WTC11 (cell line): ENCODE measurements at regions not wholly inside any gene's neighbourhood (a gene's known extent, or its start where the extent isn't known, plus 50 kb on each side); places are given as distances from the start of the nearest gene placed in this dataset.
A peak's percentile ranks its signal among the peaks of the same experiment; 100 is the strongest.

Experiments used
- ATAC-seq: fragments of 200-7000 bp; cut with Tn5 transposase; 2 replicates; pipeline ENCODE4 v1.10.0; 2021; ENCODE audit warnings: mild to moderate bottlenecking, moderate library complexity
- CTCF ChIA-PET: fragments of 300-600 bp; sonication (Branson Sonifier 250); formaldehyde crosslinking; loops from one replicate; lab custom pipeline; 2021; ENCODE audit warnings: antibody characterized with exemption; lab: Charles Lee
- POLR2A ChIA-PET: fragments of 350-600 bp; sonication (Branson Sonifier 250); formaldehyde crosslinking; loops from one replicate; lab custom pipeline; 2021; ENCODE audit warnings: antibody characterized with exemption; lab: Charles Lee
- DNase-seq: peaks from one replicate; pipeline ENCODE4 v3.0.0; 2021; ENCODE audit warnings: low spot score
- H3K27ac Mint-ChIP-seq: 2 replicates; pipeline ENCODE4 v1.8.0; 2021; ENCODE audit warnings: mixed read lengths
- H3K27me3 Mint-ChIP-seq: 2 replicates; pipeline ENCODE4 v1.8.0; 2021; ENCODE audit warnings: low read depth, mild to moderate bottlenecking, moderate library complexity, mixed read lengths
- H3K36me3 Mint-ChIP-seq: 2 replicates; pipeline ENCODE4 v1.8.0; 2021; ENCODE audit warnings: mixed read lengths
- H3K4me1 Mint-ChIP-seq: 2 replicates; pipeline ENCODE4 v1.8.0; 2022; ENCODE audit warnings: mixed read lengths
- H3K4me3 Mint-ChIP-seq: 2 replicates; pipeline ENCODE4 v1.8.0; 2021; ENCODE audit warnings: mild to moderate bottlenecking, moderate library complexity, mixed read lengths
- H3K9me3 Mint-ChIP-seq: 2 replicates; pipeline ENCODE4 v1.8.0; 2021; ENCODE audit warnings: mixed read lengths
- CBFB ChIP-seq: sonication (generic); formaldehyde crosslinking; IDR thresholded peaks from 2 replicates; pipeline ENCODE4 v1.8.1; 2022; ENCODE audit warnings: mild to moderate bottlenecking, low read depth, missing genetic modification reagents
- ELF4 ChIP-seq: sonication (generic); formaldehyde crosslinking; IDR thresholded peaks from 2 replicates; pipeline ENCODE4 v1.8.1; 2022; ENCODE audit warnings: low read depth, mild to moderate bottlenecking, moderate library complexity, missing genetic modification reagents
- ETV6 ChIP-seq: sonication (generic); formaldehyde crosslinking; IDR thresholded peaks from 2 replicates; pipeline ENCODE4 v1.8.1; 2022; ENCODE audit warnings: mild to moderate bottlenecking, missing genetic modification reagents
- FOXJ3 ChIP-seq: sonication (generic); formaldehyde crosslinking; IDR thresholded peaks from 2 replicates; pipeline ENCODE4 v1.9.0; 2021; ENCODE audit warnings: missing genetic modification reagents, mild to moderate bottlenecking, borderline replicate concordance
- NR3C1 ChIP-seq: sonication (generic); formaldehyde crosslinking; conservative IDR thresholded peaks from 2 replicates; pipeline ENCODE4 v1.8.1; 2023; ENCODE audit warnings: low read depth, mild to moderate bottlenecking, missing genetic modification reagents
- RORB ChIP-seq: fragments of 250-450 bp; sonication (Bioruptor Pico); IDR thresholded peaks from 2 replicates; pipeline ENCODE4 v1.9.0; 2021; ENCODE audit warnings: mild to moderate bottlenecking
- SOX15 ChIP-seq: fragments of 250-450 bp; sonication (Bioruptor Pico); IDR thresholded peaks from 2 replicates; pipeline ENCODE4 v1.9.0; 2021; ENCODE audit warnings: mild to moderate bottlenecking
- TEAD1 ChIP-seq: sonication (generic); formaldehyde crosslinking; IDR thresholded peaks from 2 replicates; pipeline ENCODE4 v1.8.0; 2022; ENCODE audit warnings: mild to moderate bottlenecking, missing genetic modification reagents
- ZNF671 ChIP-seq: fragments of 250-450 bp; sonication (Bioruptor Pico); IDR thresholded peaks from 2 replicates; pipeline ENCODE4 v1.8.0; 2021; ENCODE audit warnings: mild to moderate bottlenecking
- TF ChIP-seq, protein P1 (sequence below): fragments of 250-450 bp; sonication (Bioruptor Pico); IDR thresholded peaks from 2 replicates; pipeline ENCODE4 v1.9.0; 2021; ENCODE audit warnings: mild to moderate bottlenecking, borderline replicate concordance
- TF ChIP-seq, protein P2 (sequence below): sonication (generic); formaldehyde crosslinking; IDR thresholded peaks from 2 replicates; pipeline ENCODE4 v1.8.1; 2022; ENCODE audit warnings: missing genetic modification reagents, borderline replicate concordance
- TF ChIP-seq, protein P3 (sequence below): sonication (generic); formaldehyde crosslinking; IDR thresholded peaks from 2 replicates; pipeline ENCODE4 v1.8.0; 2022; ENCODE audit warnings: mild to moderate bottlenecking, missing genetic modification reagents
- TF ChIP-seq, protein P4 (sequence below): sonication (generic); formaldehyde crosslinking; IDR thresholded peaks from 2 replicates; pipeline ENCODE4 v1.8.1; 2023; ENCODE audit warnings: mild to moderate bottlenecking, moderate library complexity, missing genetic modification reagents
- TF ChIP-seq, protein P5 (sequence below): fragments of 250-450 bp; sonication (Bioruptor Pico); IDR thresholded peaks from 2 replicates; pipeline ENCODE4 v1.8.0; 2021; ENCODE audit warnings: mild to moderate bottlenecking
- TF ChIP-seq, protein P6 (sequence below): sonication (generic); formaldehyde crosslinking; conservative IDR thresholded peaks from 2 replicates; pipeline ENCODE4 v1.8.1; 2022; ENCODE audit warnings: mild to moderate bottlenecking, missing genetic modification reagents

DNA sequence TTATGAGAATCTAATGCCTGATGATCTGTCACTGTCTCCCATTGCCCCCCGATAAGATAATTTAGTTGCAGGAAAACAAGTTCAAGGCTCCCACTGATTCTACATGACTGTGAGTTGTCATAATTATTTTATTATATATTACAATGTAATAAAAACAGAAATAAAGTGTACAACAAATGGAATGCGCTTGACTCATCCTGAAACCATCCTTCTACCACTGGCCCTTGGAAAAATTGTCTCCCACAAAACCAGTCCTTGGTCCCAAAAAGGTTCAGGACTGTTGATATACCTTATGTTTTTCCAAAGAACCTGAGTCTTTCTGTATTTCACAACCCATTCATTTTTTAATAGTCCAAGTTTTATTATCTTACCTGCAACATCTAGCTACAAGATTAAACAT, 403.5 kb downstream of the TAF11L14 start:
- ChIA-PET POLR2A (interaction anchor here (0.6 kb wide), 1 partner anchor 600 kb away, joined by 4 read pairs; no protein-coding TSS in a partner anchor), CTCF (no interaction called here)
- Mint-ChIP-seq H3K36me3 (no peaks in the 10 kb centered on the region; the same call in none of the 2 replicates), H3K4me3 (no peak overlapping the region), H3K27ac (no peak overlapping the region), H3K4me1 (no peaks in the 10 kb centered on the region), H3K9me3 (peaks cover 10% of the 10 kb centered on the region; the same call in 1 of the 2 replicates), H3K27me3 (no peaks in the 10 kb centered on the region; the same call in 1 of the 2 replicates)
- no peak for DNase-seq
- TF ChIP-seq, protein P1, sequence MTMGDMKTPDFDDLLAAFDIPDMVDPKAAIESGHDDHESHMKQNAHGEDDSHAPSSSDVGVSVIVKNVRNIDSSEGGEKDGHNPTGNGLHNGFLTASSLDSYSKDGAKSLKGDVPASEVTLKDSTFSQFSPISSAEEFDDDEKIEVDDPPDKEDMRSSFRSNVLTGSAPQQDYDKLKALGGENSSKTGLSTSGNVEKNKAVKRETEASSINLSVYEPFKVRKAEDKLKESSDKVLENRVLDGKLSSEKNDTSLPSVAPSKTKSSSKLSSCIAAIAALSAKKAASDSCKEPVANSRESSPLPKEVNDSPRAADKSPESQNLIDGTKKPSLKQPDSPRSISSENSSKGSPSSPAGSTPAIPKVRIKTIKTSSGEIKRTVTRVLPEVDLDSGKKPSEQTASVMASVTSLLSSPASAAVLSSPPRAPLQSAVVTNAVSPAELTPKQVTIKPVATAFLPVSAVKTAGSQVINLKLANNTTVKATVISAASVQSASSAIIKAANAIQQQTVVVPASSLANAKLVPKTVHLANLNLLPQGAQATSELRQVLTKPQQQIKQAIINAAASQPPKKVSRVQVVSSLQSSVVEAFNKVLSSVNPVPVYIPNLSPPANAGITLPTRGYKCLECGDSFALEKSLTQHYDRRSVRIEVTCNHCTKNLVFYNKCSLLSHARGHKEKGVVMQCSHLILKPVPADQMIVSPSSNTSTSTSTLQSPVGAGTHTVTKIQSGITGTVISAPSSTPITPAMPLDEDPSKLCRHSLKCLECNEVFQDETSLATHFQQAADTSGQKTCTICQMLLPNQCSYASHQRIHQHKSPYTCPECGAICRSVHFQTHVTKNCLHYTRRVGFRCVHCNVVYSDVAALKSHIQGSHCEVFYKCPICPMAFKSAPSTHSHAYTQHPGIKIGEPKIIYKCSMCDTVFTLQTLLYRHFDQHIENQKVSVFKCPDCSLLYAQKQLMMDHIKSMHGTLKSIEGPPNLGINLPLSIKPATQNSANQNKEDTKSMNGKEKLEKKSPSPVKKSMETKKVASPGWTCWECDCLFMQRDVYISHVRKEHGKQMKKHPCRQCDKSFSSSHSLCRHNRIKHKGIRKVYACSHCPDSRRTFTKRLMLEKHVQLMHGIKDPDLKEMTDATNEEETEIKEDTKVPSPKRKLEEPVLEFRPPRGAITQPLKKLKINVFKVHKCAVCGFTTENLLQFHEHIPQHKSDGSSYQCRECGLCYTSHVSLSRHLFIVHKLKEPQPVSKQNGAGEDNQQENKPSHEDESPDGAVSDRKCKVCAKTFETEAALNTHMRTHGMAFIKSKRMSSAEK (CRISPR knock-in tag): no peak
- TF ChIP-seq TEAD1 (CRISPR knock-in tag) (no peak), ZNF671 (CRISPR knock-in tag) (no peak), ETV6 (CRISPR knock-in tag) (no peak), FOXJ3 (CRISPR knock-in tag) (no peak), RORB (CRISPR knock-in tag) (no peak), SOX15 (no peak)
- TF ChIP-seq, protein P2, sequence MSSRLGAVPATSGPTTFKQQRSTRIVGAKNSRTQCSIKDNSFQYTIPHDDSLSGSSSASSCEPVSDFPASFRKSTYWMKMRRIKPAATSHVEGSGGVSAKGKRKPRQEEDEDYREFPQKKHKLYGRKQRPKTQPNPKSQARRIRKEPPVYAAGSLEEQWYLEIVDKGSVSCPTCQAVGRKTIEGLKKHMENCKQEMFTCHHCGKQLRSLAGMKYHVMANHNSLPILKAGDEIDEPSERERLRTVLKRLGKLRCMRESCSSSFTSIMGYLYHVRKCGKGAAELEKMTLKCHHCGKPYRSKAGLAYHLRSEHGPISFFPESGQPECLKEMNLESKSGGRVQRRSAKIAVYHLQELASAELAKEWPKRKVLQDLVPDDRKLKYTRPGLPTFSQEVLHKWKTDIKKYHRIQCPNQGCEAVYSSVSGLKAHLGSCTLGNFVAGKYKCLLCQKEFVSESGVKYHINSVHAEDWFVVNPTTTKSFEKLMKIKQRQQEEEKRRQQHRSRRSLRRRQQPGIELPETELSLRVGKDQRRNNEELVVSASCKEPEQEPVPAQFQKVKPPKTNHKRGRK (CRISPR knock-in tag): no peak
- TF ChIP-seq, protein P3, sequence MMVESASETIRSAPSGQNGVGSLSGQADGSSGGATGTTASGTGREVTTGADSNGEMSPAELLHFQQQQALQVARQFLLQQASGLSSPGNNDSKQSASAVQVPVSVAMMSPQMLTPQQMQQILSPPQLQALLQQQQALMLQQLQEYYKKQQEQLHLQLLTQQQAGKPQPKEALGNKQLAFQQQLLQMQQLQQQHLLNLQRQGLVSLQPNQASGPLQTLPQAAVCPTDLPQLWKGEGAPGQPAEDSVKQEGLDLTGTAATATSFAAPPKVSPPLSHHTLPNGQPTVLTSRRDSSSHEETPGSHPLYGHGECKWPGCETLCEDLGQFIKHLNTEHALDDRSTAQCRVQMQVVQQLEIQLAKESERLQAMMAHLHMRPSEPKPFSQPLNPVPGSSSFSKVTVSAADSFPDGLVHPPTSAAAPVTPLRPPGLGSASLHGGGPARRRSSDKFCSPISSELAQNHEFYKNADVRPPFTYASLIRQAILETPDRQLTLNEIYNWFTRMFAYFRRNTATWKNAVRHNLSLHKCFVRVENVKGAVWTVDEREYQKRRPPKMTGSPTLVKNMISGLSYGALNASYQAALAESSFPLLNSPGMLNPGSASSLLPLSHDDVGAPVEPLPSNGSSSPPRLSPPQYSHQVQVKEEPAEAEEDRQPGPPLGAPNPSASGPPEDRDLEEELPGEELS (CRISPR knock-in tag): no peak
- TF ChIP-seq, protein P4, sequence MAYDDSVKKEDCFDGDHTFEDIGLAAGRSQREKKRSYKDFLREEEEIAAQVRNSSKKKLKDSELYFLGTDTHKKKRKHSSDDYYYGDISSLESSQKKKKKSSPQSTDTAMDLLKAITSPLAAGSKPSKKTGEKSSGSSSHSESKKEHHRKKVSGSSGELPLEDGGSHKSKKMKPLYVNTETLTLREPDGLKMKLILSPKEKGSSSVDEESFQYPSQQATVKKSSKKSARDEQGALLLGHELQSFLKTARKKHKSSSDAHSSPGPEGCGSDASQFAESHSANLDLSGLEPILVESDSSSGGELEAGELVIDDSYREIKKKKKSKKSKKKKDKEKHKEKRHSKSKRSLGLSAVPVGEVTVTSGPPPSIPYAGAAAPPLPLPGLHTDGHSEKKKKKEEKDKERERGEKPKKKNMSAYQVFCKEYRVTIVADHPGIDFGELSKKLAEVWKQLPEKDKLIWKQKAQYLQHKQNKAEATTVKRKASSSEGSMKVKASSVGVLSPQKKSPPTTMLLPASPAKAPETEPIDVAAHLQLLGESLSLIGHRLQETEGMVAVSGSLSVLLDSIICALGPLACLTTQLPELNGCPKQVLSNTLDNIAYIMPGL (CRISPR knock-in tag): no peak
- TF ChIP-seq, protein P5, sequence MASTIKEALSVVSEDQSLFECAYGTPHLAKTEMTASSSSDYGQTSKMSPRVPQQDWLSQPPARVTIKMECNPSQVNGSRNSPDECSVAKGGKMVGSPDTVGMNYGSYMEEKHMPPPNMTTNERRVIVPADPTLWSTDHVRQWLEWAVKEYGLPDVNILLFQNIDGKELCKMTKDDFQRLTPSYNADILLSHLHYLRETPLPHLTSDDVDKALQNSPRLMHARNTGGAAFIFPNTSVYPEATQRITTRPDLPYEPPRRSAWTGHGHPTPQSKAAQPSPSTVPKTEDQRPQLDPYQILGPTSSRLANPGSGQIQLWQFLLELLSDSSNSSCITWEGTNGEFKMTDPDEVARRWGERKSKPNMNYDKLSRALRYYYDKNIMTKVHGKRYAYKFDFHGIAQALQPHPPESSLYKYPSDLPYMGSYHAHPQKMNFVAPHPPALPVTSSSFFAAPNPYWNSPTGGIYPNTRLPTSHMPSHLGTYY (CRISPR knock-in tag): no peak
- no peak for ATAC-seq

DNA sequence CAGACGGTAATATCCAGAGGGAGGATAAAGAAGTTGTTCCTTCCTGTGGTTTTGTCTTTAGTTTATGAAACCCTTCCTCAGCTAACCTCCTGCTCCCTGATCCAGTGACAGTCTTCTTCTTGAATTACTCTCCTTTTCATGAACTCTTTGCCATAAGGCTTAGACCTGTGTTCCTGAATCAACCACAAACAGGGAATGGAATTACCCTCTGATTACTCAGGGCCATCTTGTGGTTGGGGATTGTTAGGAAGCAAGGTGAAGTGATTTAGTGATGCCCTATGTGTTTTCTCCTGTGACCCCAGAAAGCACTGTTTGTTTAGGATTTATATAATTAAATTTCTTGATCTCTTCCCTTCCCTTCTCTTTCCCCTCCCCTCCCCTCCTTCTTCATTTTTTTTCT, 409.1 kb downstream of the TAF11L14 start:
- TF ChIP-seq CBFB (CRISPR knock-in tag) (no peak), ELF4 (no peak), NR3C1 (no peak)
- TF ChIP-seq, protein P3 (CRISPR knock-in tag): no peak
- TF ChIP-seq, protein P6, sequence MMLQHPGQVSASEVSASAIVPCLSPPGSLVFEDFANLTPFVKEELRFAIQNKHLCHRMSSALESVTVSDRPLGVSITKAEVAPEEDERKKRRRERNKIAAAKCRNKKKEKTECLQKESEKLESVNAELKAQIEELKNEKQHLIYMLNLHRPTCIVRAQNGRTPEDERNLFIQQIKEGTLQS: no peak
- TF ChIP-seq, protein P1 (CRISPR knock-in tag): no peak
- TF ChIP-seq, all 79 proteins: peak for 0
- no peaks in the 10 kb centered on the region for H3K4me1 Mint-ChIP-seq
- no peak for DNase-seq
- POLR2A ChIA-PET: no interaction called here
- H3K36me3 Mint-ChIP-seq: no peaks in the 10 kb centered on the region; the same call in 1 of the 2 replicates
- peak; percentile 62; the same call in 1 of the 2 replicates for ATAC-seq
- no peaks in the 10 kb centered on the region for H3K27me3 Mint-ChIP-seq
- peaks cover 11% of the 10 kb centered on the region for H3K9me3 Mint-ChIP-seq
- H3K27ac Mint-ChIP-seq: peak overlapping the region; percentile 78
- H3K4me3 Mint-ChIP-seq: no peak overlapping the region
- CTCF ChIA-PET: no interaction called here
